ENCODE measurements at regions not wholly inside any gene's neighbourhood (a gene's known extent, or its start where the extent isn't known, plus 50 kb on each side); places are given as distances from the start of the nearest gene placed in this dataset.

- H3K36me3 Mint-ChIP-seq (ENCODE audit: low read depth), result no peaks in the 10 kb centered on the region
- DNase-seq, result no peak
- no peaks in the 10 kb centered on the region for H3K4me1 ChIP-seq (ENCODE audit: control insufficient read depth, insufficient read depth, low read length)
- peaks cover 9% of the 10 kb centered on the region for H3K9me3 ChIP-seq (ENCODE audit: control insufficient read depth, low read length)
- no peak overlapping the region for H3K4me3 ChIP-seq (ENCODE audit: low read length)
- H3K9ac ChIP-seq (ENCODE audit: extremely low read depth, low read length, poor library complexity, severe bottlenecking), result no peak overlapping the region
- 70 to 86% methylated on average over 4 of the region's 4 CpGs for WGBS, 2 experiments (ENCODE audit: insufficient coverage in 1 of 2, insufficient read length in 1 of 2)
- TF ChIP-seq CTCF (conservative IDR thresholded peaks at IDR 0.05), result no peak
- H3K4me1 Mint-ChIP-seq, result no peaks in the 10 kb centered on the region
- no peaks in the 10 kb centered on the region for H3K36me3 ChIP-seq (ENCODE audit: control insufficient read depth, insufficient read depth, low read length)
- no peak overlapping the region for H3K4me3 Mint-ChIP-seq
- H3K27me3 ChIP-seq (ENCODE audit: control insufficient read depth, insufficient read depth, low read length, poor library complexity, severe bottlenecking), result no peaks in the 10 kb centered on the region
- peaks cover 5% of the 10 kb centered on the region for H3K9me3 Mint-ChIP-seq
- H3K27me3 Mint-ChIP-seq (ENCODE audit: insufficient read depth), result no peaks in the 10 kb centered on the region
- H3K27ac ChIP-seq (ENCODE audit: low read depth, low read length), result no peak overlapping the region
- no peak overlapping the region for H3K27ac Mint-ChIP-seq
These were observed 101.9 kb downstream of the GAS2L3 start for GRCh38 chr12:100675432-100675831.

GRCh38 chr12:100681074-100681473 is 107.6 kb downstream of the GAS2L3 start:
- no peak overlapping the region for H3K27ac Mint-ChIP-seq
- no peak overlapping the region for H3K4me3 ChIP-seq (ENCODE audit: low read length)
- no peak for TF ChIP-seq CTCF (conservative IDR thresholded peaks at IDR 0.05)
- no peak overlapping the region for H3K4me3 Mint-ChIP-seq
- no peaks in the 10 kb centered on the region for H3K36me3 ChIP-seq (ENCODE audit: control insufficient read depth, insufficient read depth, low read length)
- H3K27ac ChIP-seq (ENCODE audit: low read depth, low read length), result no peak overlapping the region
- no peaks in the 10 kb centered on the region for H3K36me3 Mint-ChIP-seq (ENCODE audit: low read depth)
- H3K27me3 Mint-ChIP-seq (ENCODE audit: insufficient read depth), result no peaks in the 10 kb centered on the region
- no peak for DNase-seq
- H3K4me1 Mint-ChIP-seq, result no peaks in the 10 kb centered on the region
- no peaks in the 10 kb centered on the region for H3K27me3 ChIP-seq (ENCODE audit: control insufficient read depth, insufficient read depth, low read length, poor library complexity, severe bottlenecking)
- no peaks in the 10 kb centered on the region for H3K4me1 ChIP-seq (ENCODE audit: control insufficient read depth, insufficient read depth, low read length)
- no peak overlapping the region for H3K9ac ChIP-seq (ENCODE audit: extremely low read depth, low read length, poor library complexity, severe bottlenecking)
- peaks cover 31% of the 10 kb centered on the region for H3K9me3 Mint-ChIP-seq
- H3K9me3 ChIP-seq (ENCODE audit: control insufficient read depth, low read length), result peaks cover 46% of the 10 kb centered on the region

- Histone ChIP-seq H3K27ac (ENCODE audit: low read depth, low read length) (no peak overlapping the region), H3K4me1 (ENCODE audit: control insufficient read depth, insufficient read depth, low read length) (no peaks in the 10 kb centered on the region), H3K36me3 (ENCODE audit: control insufficient read depth, insufficient read depth, low read length) (no peaks in the 10 kb centered on the region), H3K9ac (ENCODE audit: extremely low read depth, low read length, poor library complexity, severe bottlenecking) (no peak overlapping the region), H3K4me3 (ENCODE audit: low read length) (no peak overlapping the region), H3K27me3 (ENCODE audit: control insufficient read depth, insufficient read depth, low read length, poor library complexity, severe bottlenecking) (no peaks in the 10 kb centered on the region), H3K9me3 (ENCODE audit: control insufficient read depth, low read length) (peaks cover 46% of the 10 kb centered on the region)
- TF ChIP-seq CTCF (conservative IDR thresholded peaks at IDR 0.05), result no peak
- H3K27me3 Mint-ChIP-seq (ENCODE audit: insufficient read depth), result no peaks in the 10 kb centered on the region
- 86 to 94% methylated on average over 1 to 2 of the region's 2 CpGs for WGBS, 2 experiments (ENCODE audit: insufficient coverage in 1 of 2, insufficient read length in 1 of 2)
- H3K4me3 Mint-ChIP-seq, result no peak overlapping the region
- peaks cover 39% of the 10 kb centered on the region for H3K9me3 Mint-ChIP-seq
- DNase-seq, result no peak
- no peak overlapping the region for H3K27ac Mint-ChIP-seq
- H3K36me3 Mint-ChIP-seq (ENCODE audit: low read depth), result no peaks in the 10 kb centered on the region
- H3K4me1 Mint-ChIP-seq, result no peaks in the 10 kb centered on the region
These were observed 108.7 kb downstream of the GAS2L3 start for GRCh38 chr12:100682178-100682577.

Data from endodermal cell (in vitro differentiated cells).